Colonic mucosa (tissue), 4 donors: ENCODE measurements at regions not wholly inside any gene's neighbourhood (a gene's known extent, or its start where the extent isn't known, plus 50 kb on each side); places are given as distances from the start of the nearest gene placed in this dataset.

Source experiments
- DNase-seq: peaks from one replicate; pipeline ENCODE4 v3.0.0-alpha.2; 2020
- H3K27ac ChIP-seq: fragments of 200-600 bp; one replicate; pipeline ENCODE4 v1.8.0; 2021
- H3K27me3 ChIP-seq: fragments of 200-600 bp; one replicate; pipeline ENCODE4 v1.8.0; 2021
- H3K36me3 ChIP-seq: fragments of 200-600 bp; one replicate; pipeline ENCODE4 v1.8.0; 2021
- H3K4me1 ChIP-seq: fragments of 200-600 bp; one replicate; pipeline ENCODE4 v1.8.0; 2021; ENCODE audit warnings: mild to moderate bottlenecking
- H3K4me3 ChIP-seq: fragments of 200-600 bp; one replicate; pipeline ENCODE4 v1.8.0; 2021
- H3K9ac ChIP-seq, 2 donors: one replicate each; pipeline ENCODE4 v1.7.0; 2013; ENCODE audit warnings: control low read depth in 2 of 2, low read depth in 2 of 2, low read length in 2 of 2
- H3K9me3 ChIP-seq: fragments of 200-600 bp; one replicate; pipeline ENCODE4 v1.8.0; 2021
- CTCF ChIP-seq: fragments of 200-600 bp; IDR thresholded peaks from one replicate; pipeline ENCODE4 v1.8.0; 2022; ENCODE audit warnings: antibody characterized with exemption, mild to moderate bottlenecking
- intact Hi-C: fragments of 100-400 bp; cut with DNase I; formaldehyde crosslinking; loops from one replicate; pipeline ENCODE4 v1.14.1; 2022
- donor health status: healthy.
- donor health status: DM: no; HTN: no; CAD: no.
- donor health status: DM: no; HTN: no; CAD: no.

GRCh38 chr4:160299177-160299576 lies 1196.3 kb downstream of the RAPGEF2 start:
- Histone ChIP-seq H3K4me1 (no peaks in the 10 kb centered on the region), H3K36me3 (no peaks in the 10 kb centered on the region), H3K9ac (no peak overlapping the region), H3K4me3 (no peak overlapping the region), H3K9me3 (no peaks in the 10 kb centered on the region), H3K27me3 (no peaks in the 10 kb centered on the region), H3K27ac (no peak overlapping the region)
- intact Hi-C loops: no loop called here
- DNase-seq: no peak
- TF ChIP-seq CTCF: no peak

DNA sequence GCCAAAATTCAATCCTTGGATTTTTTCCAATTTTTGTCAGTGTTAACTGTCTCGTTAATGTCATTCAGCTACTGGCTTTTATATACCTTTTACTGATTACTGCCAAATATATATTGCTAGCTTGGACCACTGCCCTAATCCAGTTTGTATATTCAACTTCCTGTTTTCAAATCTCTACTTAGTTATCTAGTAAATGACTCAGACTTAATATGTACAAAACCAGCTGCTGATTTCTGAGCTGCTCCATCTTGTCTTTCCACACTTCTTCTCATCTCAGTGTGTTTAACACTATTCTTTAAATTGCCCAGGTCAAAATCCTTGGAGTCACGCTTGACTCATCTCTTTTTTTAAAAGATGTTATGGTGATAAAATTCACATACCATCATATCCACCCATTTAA lies 1196.7 kb downstream of the RAPGEF2 start:
- H3K27me3 ChIP-seq: no peaks in the 10 kb centered on the region
- H3K4me1 ChIP-seq: no peaks in the 10 kb centered on the region
- H3K9ac ChIP-seq: no peak overlapping the region
- no peaks in the 10 kb centered on the region for H3K9me3 ChIP-seq
- H3K4me3 ChIP-seq: no peak overlapping the region
- intact Hi-C loops: no loop called here
- no peaks in the 10 kb centered on the region for H3K36me3 ChIP-seq
- no peak overlapping the region for H3K27ac ChIP-seq
- TF ChIP-seq CTCF: no peak
- DNase-seq: no peak

DNA sequence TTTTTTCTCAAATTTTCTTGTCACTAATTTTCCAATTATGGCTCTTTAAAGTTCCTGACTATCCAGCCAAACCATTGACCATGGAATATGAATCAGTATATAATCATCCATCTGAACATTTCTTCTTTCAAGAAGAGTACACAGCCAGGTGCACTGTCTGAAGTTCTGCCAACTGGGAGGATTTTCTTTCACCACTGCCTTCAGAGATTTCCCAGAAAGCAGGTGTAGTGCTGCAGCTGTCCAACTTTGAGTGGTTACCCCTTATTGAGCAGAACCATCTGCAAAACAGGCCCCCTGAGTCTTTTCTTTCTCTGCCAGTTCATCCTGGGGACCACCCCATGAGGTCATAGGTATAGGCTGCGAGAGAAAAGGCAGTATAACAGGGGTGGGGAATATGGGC lies 1213.2 kb downstream of the RAPGEF2 start:
- Histone ChIP-seq H3K27me3 (no peaks in the 10 kb centered on the region), H3K9me3 (no peaks in the 10 kb centered on the region), H3K4me3 (no peak overlapping the region), H3K4me1 (no peaks in the 10 kb centered on the region), H3K27ac (no peak overlapping the region), H3K9ac (no peak overlapping the region), H3K36me3 (no peaks in the 10 kb centered on the region)
- intact Hi-C loops: no loop called here
- no peak for DNase-seq
- no peak for TF ChIP-seq CTCF

- intact Hi-C loops: no loop called here
- Histone ChIP-seq H3K36me3 (no peaks in the 10 kb centered on the region), H3K4me3 (no peak overlapping the region), H3K27me3 (no peaks in the 10 kb centered on the region), H3K27ac (no peak overlapping the region), H3K4me1 (no peaks in the 10 kb centered on the region), H3K9me3 (no peaks in the 10 kb centered on the region), H3K9ac (no peak overlapping the region)
- no peak for TF ChIP-seq CTCF
- DNase-seq: no peak
Measured at GRCh38 chr4:160318567-160319220, 1215.8 kb downstream of the RAPGEF2 start.

DNA sequence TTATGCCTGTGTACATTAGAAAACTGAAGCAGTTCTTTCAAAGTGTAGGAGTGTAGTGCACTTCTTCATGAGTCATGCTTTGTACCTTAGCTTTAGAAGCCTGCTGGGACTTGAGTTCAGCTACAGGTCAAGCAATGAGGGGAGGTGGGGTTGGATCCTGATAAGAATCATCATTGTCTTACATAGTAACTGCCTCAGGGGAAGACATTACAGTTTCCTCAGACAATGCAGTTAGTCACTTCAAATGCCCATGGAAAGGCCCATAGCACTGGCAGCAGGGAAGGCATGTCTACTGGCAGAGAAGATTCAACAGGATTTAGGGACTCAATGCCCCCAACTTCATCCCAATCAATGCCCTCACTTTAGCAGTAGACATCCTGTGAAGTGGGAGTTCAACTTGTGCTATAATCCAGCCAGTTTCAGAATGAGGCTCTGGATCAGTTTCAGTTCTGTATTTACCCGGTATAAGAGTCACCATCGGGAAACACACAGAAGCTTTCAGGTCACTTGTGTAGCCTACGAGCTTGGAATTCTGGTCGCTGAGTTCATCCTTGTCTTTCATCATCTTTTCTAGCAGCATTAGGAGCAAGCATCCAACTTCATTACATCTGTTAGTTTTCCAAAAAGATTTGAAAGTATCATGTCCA lies 1216.5 kb downstream of the RAPGEF2 start:
- Histone ChIP-seq H3K36me3 (no peaks in the 10 kb centered on the region), H3K4me1 (no peaks in the 10 kb centered on the region), H3K27ac (no peak overlapping the region), H3K9ac (no peak overlapping the region), H3K9me3 (no peaks in the 10 kb centered on the region), H3K27me3 (no peaks in the 10 kb centered on the region), H3K4me3 (no peak overlapping the region)
- intact Hi-C loops: no loop called here
- TF ChIP-seq CTCF: no peak
- DNase-seq: no peak
